HuH-7.5 (cell line): ENCODE measurements at regions not wholly inside any gene's neighbourhood (a gene's known extent, or its start where the extent isn't known, plus 50 kb on each side); places are given as distances from the start of the nearest gene placed in this dataset.
"Not testable (repeated sequence)": the region's sequence is repeated elsewhere in the genome, so short reads cannot be mapped to it uniquely, and the experiment has no call there.

ENCODE experiments used
- DNase-seq: peaks from one replicate; pipeline ENCODE4 v3.0.0; 2011; ENCODE audit warnings: low spot score

DNA sequence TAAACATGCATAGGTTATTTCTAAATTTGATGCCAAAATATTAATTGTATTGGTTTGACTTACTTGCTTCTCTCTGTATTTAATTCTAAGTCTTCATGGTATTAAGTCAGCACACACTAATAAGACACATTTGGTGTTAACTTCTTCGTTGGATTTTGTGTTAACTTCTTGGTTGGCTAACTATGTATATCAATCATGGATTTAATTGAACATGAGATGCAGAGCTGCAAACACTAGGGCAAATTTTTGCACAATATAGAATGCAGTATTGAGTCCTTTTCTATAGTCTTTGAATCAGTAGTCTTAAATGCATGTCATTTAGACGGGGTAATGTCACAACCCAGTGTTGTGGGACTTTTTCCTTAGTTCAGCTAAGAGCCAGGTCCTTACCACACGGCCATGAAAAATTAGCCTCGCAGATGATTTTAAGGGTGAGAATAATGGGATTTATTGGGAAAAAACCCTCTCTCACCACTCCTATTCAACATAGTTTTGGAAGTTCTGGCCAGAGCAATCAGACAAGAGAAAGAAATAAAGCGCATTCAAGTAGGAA lies 142.9 kb upstream of the TRIM24 start:
- no peak for DNase-seq

- DNase-seq, result no peak
Measured at GRCh38 chr7:138324941-138325340, 135.1 kb upstream of the TRIM24 start.

- no peak for DNase-seq
Measured at GRCh38 chr7:138325434-138325833, 134.6 kb upstream of the TRIM24 start.

GRCh38 chr7:138328215-138328614 lies 131.8 kb upstream of the TRIM24 start:
- no peak for DNase-seq

DNA sequence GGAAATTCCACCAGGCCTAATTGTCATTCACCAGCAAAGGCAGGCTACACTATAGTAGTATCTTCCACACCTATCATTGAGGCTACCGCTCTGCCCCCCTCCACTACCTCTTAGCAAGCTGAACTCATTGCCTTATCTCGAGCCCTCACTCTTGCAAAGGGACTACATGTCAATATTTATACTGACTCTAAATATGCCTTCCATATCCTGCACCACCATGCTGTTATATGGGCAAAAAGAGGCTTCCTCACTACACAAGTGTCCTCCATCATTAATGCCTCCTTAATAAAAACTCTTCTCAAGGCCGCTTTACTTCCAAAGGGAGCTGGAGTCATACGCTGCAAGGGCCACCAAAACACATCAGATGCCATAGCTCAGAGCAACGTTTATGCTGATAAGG lies 127.2 kb upstream of the TRIM24 start:
- DNase-seq, result not testable (repeated sequence)

DNA sequence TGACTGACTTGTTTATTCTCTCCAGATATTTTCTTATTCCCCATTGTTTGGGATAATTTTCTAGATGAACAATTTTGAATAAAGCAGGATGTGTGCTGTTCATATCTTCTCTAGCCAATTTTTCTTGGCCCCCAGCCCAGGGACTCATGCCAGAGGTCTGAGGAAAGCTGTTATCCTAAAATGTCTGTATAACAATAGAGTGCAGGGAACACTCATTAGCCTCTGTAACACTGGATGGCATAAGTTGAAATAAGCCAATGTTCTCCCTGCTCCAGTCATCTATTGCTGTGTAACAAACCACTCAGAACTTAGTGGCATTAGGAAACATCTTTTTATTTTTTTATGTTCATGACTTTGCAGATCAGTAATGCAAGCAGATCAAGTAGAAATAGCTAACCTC lies 121.7 kb upstream of the TRIM24 start:
- DNase-seq, result no peak

DNA sequence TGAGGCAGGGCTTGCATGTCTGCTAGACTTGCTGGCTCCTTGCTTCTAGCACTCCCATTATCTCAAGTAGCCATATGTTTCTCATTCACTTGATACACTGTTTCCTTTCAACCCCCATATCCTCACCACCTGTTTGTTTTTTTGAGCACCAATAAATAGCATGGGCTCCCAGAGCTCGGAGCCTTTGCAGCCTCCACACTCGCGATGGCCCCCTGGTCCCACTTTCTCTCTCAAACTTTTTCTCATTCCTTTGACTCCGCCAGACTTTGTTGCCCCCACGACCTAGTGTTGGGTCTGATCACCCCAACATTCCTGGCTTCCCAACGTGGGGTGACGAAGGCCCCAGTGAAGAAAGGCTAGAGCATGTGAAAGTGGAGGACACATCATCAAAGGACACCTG lies 120.8 kb upstream of the TRIM24 start:
- DNase-seq, result not testable (repeated sequence)

DNA sequence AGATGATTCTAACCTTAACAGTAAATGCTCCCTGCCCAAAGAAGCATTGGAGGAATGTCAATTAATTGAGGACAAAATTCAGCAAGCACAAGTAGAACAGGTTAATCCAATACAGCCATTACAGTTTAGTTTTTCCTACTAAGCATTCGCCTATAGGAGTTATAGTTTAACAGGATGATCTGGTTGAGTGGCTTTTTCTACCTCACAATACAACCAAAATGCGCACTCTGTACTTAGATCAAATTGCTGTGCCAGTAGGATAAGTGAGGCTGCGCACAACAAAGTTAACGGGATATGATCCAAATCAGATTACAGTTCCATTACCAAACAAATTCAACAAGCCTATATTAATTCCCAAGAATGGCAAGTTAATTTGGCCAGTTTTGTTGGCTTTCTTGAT lies 117.1 kb upstream of the TRIM24 start:
- DNase-seq, result no peak

DNA sequence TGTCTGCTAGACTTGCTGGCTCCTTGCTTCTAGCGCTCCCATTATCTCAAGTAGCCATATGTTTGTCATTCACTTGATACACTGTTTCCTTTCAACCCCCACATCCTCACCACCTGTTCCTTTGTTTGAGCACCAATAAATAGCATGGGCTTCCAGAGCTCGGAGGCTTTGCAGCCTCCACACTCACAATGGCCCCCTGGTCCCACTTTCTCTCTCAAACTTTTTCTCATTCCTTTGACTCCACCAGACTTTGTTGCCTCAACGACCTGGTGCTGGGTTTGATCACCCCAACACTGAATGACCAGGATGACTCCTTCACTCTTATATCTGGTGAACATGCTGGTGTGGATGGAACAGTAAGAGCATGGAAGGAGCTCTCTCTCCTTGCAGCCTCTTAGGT lies 114.5 kb upstream of the TRIM24 start:
- no peak for DNase-seq

DNA sequence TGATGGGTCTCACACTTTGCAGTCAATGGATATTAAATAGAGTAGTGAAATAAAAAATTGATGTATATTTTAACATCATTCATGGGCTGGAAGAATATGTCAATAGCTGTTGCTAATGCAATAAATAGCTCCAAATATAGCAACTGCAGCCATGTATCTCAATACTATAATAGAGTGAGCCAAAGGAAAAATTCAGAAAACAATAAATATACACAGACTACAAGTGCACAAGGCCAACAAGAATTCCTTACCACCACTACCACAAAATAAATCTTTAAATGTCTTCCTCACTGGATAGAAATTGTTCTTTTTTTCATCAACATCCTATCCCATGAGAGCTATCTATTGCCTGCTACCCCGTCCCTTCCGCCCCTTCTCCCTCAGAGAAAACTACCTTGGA lies 113.1 kb upstream of the TRIM24 start:
- DNase-seq, result no peak

GRCh38 chr7:138349841-138350700 lies 110.0 kb upstream of the TRIM24 start:
- DNase-seq, result no peak

DNA sequence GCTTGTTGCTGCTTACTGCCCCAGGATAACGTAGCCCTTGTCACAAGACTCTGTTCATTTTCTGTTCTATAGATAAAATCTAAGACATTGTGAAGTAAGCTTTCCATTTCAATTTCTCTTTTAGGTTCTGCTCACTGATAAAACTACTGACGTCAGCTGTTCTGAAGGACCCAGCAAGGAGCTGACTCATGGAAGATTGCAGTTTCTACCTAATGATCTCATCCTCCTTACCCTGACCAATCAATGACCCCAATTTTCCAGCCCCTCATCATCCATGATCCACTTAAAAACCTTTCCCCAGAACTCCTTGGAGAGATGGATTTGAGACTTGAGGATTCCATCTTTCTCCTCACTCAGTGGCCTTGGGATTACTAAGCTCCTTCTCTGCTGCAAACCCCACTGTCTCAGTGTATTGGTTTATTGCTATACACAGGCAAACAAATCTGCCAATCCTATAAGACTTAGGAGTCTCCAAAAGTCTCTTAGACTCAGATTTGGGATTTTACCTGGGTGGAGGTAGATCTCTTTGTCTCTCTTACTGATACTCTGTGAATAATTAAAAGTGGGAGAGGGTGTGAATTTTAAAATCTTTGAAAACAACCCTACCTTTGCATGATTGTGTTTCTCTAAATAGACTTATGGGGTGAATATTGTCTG lies 109.2 kb upstream of the TRIM24 start:
- DNase-seq, result no peak

DNA sequence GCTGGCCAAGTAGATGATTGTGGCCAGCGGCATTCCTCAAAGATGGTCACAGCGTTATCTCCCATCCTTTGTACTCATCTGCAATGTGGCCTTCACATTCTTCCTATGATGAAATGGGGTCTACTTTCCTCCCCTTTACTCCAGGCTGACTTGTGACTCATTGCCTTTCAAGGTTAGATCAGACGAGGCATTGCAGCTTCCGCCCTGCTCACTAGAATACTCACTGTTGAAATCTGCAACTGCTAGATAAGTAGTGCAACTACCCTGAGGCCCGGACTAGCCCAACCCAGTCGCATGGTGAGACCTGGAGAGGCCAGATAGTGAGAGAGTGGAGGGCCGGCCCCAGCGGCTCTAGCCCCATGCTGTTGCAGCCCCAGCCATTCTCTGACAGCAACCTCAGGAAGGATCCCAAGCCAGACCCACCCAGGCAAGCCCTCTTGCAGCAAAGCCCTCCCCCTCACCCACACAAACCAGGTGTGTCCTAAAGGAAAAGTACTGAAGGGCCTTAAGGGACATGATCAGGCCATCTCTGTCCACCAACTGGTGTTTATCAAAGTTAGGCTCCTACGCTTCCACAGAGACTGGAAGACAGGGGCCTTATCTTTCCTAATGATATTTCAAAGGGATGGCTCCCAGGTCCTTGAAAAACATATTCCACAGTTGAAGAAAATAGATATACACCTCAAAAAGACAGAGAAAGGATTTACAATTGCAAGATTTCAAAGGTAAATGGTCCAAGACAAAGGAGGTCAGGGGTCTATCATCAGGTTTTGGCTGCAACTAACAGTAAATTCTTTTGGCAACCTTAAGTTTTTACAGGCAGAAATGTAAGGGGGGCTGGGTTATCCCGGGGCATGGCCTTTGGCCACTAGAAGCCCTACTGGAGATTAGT lies 107.2 kb upstream of the TRIM24 start:
- no peak for DNase-seq

- DNase-seq, result no peak
Measured at GRCh38 chr7:138354066-138354465, 106.0 kb upstream of the TRIM24 start.

DNA sequence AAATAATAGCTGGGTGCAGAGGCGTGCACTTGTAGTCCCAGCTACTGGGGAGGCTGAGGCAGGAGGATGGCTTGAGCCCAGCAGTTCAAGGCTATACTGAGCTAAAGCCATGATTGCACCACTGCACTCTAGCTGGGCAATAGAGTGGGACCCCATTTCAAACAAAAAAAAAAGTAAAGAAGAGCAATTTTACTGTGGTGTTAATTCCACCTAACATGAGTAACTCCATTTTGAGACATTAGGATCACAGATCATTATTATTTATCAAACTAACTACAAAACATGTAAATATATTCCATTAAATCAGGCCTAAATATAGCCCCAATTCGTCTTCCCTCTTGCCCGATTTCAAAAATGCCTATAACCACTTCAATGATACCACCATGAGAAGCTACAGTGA lies 104.8 kb upstream of the TRIM24 start:
- DNase-seq, result no peak

- no peak for DNase-seq
Measured at GRCh38 chr7:138358850-138359341, 101.2 kb upstream of the TRIM24 start.

DNA sequence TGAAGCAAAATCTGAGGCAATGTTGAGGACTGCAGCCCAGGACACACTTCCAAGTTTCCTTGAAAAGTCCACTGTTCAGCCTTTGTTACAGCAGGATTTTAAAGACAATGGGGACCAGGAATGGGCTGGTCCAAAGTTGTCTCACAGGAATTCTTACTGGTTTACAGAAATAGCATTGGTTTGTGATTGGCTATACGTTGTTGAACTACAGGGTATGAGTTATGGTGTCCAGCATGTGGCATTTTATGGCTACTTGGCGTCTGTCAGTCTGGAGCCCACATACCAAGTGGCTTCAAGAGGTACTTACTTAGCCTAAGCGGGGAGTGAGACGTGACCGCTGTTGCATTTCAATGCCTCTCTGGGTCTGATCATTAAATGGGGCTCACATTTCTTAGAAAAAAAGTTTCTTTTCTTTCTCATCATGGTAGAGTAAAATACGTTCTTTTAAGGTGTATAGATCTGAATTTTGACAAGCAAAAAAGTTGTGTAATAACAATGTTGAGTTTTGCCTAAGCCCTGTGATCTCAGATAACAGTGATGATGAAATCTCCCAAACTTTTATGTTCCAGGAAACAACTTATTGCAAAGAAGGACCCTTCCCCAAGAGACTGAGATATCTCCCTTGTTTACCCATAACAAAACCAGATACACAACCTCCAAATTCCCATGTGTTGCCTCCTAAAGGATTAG lies 100.0 kb upstream of the TRIM24 start:
- no peak for DNase-seq

DNA sequence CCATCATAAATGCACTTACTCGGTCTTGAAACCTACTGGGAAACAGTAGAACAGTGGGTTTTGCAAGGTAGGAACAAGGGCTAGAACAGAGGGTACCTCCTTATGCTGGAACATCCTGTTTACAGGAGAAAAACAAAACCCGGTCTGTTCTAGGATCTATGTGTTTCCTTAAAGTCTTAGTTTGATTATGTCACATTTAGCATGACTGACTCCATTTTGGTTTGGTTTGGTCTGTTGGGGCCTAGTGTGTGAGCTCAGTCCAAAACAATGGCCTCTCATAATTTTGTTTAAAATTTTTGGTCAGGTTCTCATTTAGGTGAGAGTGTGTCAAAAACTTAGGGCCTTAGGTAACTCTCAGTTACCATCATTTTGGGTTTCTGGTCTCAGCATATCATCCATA lies 96.3 kb upstream of the TRIM24 start:
- DNase-seq, result no peak

DNA sequence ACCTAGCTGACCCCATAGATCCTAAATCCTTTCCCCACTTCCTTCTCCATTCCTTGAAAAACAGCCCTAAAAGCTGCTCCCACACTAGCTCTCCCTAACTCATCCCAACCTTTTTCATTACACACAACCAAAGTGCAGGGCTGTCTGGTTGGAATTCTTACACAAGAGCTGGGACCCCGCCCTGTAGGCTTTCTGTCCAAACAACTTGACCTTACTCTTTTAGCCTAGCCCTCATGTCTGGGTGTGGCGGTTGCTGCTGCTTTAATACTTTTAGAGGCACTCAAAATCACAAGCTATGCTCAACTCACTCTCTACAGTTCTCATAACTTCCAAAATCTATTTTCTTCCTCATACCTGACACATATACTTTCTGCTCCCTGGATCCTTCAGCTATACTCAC lies 93.9 kb upstream of the TRIM24 start:
- DNase-seq, result not testable (repeated sequence)

GRCh38 chr7:138366676-138367075 lies 93.4 kb upstream of the TRIM24 start:
- not testable (repeated sequence) for DNase-seq

GRCh38 chr7:138369797-138370196 lies 90.3 kb upstream of the TRIM24 start:
- no peak for DNase-seq

DNA sequence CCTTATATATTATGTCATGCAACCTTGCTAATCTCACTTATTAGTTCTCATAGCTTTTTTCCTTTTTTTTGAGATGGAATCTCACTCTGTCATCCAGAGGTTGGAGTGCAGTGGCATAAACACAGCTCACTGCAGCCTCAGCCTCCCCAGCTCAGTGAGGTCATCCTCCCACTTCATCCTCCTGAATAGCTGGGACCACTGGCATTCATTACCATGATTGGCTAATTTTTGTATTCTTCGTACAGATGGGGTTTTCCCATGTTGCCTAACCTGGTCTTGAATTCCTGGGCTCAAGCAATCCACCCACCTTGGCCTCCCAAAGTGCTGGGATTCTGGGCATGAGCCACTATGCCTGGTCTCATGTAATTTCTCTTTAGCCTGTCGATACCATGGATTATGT lies 89.1 kb upstream of the TRIM24 start:
- DNase-seq, result no peak
